Activated B cell treated with CpG ODN at 0.5 μM for 24 hours (primary cell): ENCODE measurements at regions not wholly inside any gene's neighbourhood (a gene's known extent, or its start where the extent isn't known, plus 50 kb on each side); places are given as distances from the start of the nearest gene placed in this dataset.
"Not testable (repeated sequence)": the region's sequence is repeated elsewhere in the genome, so short reads cannot be mapped to it uniquely, and the experiment has no call there.

Experiments used
- ATAC-seq: fragments of 200-7000 bp; cut with Tn5 transposase; one replicate; pipeline ENCODE4 v1.10.0; 2021; ENCODE audit warnings: low read depth, mild to moderate bottlenecking, moderate library complexity
- CTCF ChIA-PET: fragments of 350-600 bp; sonication (Branson Sonifier 250); formaldehyde crosslinking; loops from one replicate; lab custom pipeline; 2021; ENCODE audit warnings: antibody characterized with exemption; lab: Charles Lee
- POLR2A ChIA-PET: fragments of 350-600 bp; sonication (Branson Sonifier 250); formaldehyde crosslinking; loops from one replicate; lab custom pipeline; 2021; ENCODE audit warnings: antibody characterized with exemption; lab: Charles Lee
- DNase-seq: peaks from one replicate; pipeline ENCODE4 v3.0.0; 2022
- H3K27ac Mint-ChIP-seq: one replicate; pipeline ENCODE4 v1.8.0; 2020; ENCODE audit warnings: mixed read lengths
- H3K27me3 Mint-ChIP-seq: one replicate; pipeline ENCODE4 v1.8.0; 2021; ENCODE audit warnings: mixed read lengths
- H3K36me3 Mint-ChIP-seq: one replicate; pipeline ENCODE4 v1.8.0; 2021; ENCODE audit warnings: low read depth, mixed read lengths
- H3K4me1 Mint-ChIP-seq: one replicate; pipeline ENCODE4 v1.8.0; 2021; ENCODE audit warnings: mixed read lengths
- H3K4me3 Mint-ChIP-seq: one replicate; pipeline ENCODE4 v1.8.0; 2020; ENCODE audit warnings: mild to moderate bottlenecking, mixed read lengths
- H3K9me3 Mint-ChIP-seq: one replicate; pipeline ENCODE4 v1.8.0; 2020; ENCODE audit warnings: mixed read lengths
- intact Hi-C: fragments of 100-400 bp; cut with micrococcal nuclease; formaldehyde crosslinking; loops from one replicate; pipeline ENCODE4 v1.15.1; 2024
- TF ChIP-seq, protein P1 (sequence below): fragments of 200-600 bp; IDR thresholded peaks from one replicate; pipeline ENCODE4 v1.8.0; 2022; ENCODE audit warnings: antibody characterized with exemption, mild to moderate bottlenecking

DNA sequence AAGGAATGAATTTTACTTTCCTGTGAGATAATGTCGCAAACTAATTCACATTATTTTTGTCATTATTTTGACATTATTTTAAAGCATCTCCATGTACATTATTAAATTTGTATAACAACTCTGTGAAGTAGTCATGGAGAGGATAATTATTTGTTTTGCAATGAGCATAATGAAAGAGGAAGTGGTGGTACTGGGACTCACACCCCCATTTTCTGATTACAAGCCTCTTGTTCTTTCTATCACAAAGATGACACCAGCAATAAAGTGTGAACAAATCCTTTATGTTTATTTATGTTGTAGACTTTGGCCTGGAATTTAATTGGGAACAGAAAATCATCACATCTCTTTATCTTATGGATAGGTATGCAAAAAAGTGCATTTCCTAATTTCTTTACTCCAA is 522.6 kb downstream of the TMEM135 start:
- Mint-ChIP-seq H3K9me3 (peaks cover 2% of the 10 kb centered on the region), H3K27ac (no peak overlapping the region)
- ATAC-seq, result no peak

DNA sequence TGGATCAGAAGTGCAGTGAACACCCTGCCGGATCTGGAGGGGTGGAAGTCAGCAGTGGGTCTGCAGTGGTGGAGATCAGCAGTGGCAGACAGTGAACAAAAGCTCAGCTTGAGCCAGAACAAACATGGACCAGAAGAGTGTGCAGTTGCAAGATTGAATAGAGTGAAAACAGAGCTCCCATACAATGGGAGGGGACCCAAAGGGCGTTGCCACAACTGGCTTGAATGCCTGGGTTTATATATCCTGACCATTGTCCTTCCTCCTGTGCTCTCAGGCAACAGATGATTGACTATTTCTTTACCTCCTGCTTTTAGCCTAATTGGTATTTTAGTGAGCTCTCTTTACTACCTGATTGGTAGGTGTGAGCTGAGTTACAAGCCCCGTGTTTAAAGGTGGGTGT is 522.1 kb downstream of the TMEM135 start:
- intact Hi-C loops, H3K9me3 Mint-ChIP-seq, H3K4me3 Mint-ChIP-seq, CTCF ChIA-PET, DNase-seq, H3K36me3 Mint-ChIP-seq, H3K27me3 Mint-ChIP-seq, H3K4me1 Mint-ChIP-seq, H3K27ac Mint-ChIP-seq, POLR2A ChIA-PET, ATAC-seq: not testable (repeated sequence)

More for the DNA sequence above, 522.6 kb downstream of the TMEM135 start:
- ChIA-PET POLR2A (no interaction called here), CTCF (no interaction called here)
- intact Hi-C loops, result no loop called here
- no peaks in the 10 kb centered on the region for H3K27me3 Mint-ChIP-seq
- H3K4me3 Mint-ChIP-seq, result no peak overlapping the region
- TF ChIP-seq, protein P1, sequence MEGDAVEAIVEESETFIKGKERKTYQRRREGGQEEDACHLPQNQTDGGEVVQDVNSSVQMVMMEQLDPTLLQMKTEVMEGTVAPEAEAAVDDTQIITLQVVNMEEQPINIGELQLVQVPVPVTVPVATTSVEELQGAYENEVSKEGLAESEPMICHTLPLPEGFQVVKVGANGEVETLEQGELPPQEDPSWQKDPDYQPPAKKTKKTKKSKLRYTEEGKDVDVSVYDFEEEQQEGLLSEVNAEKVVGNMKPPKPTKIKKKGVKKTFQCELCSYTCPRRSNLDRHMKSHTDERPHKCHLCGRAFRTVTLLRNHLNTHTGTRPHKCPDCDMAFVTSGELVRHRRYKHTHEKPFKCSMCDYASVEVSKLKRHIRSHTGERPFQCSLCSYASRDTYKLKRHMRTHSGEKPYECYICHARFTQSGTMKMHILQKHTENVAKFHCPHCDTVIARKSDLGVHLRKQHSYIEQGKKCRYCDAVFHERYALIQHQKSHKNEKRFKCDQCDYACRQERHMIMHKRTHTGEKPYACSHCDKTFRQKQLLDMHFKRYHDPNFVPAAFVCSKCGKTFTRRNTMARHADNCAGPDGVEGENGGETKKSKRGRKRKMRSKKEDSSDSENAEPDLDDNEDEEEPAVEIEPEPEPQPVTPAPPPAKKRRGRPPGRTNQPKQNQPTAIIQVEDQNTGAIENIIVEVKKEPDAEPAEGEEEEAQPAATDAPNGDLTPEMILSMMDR, result no peak
- no peak for DNase-seq
- no peaks in the 10 kb centered on the region for H3K4me1 Mint-ChIP-seq
- no peaks in the 10 kb centered on the region for H3K36me3 Mint-ChIP-seq

DNA sequence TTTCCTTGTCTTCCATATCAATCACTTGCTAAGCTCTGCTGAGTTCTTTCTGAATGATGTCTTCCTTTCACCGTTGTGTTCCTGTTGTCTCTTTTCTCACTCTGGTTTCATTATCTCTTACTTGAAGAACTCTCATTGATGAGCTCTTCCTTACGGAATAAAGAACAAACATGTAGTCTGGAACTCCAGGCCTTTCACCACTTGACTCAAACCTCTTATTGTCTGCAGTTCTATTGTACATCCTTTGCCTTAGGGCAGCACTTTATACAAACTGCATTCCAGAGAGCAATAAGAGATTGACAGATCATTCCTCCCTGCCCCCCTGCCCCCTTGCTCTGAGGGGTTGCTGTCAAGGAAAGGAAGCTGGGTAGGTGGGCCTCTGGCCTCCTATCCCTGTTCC is 517.4 kb downstream of the TMEM135 start:
- H3K36me3 Mint-ChIP-seq, result no peaks in the 10 kb centered on the region
- no peaks in the 10 kb centered on the region for H3K27me3 Mint-ChIP-seq
- no peak overlapping the region for H3K27ac Mint-ChIP-seq
- H3K4me3 Mint-ChIP-seq, result no peak overlapping the region
- H3K9me3 Mint-ChIP-seq, result peaks cover 2% of the 10 kb centered on the region
- POLR2A ChIA-PET, result no interaction called here
- TF ChIP-seq, protein P1, result no peak
- CTCF ChIA-PET, result no interaction called here
- no peak for DNase-seq
- H3K4me1 Mint-ChIP-seq, result no peaks in the 10 kb centered on the region
- intact Hi-C loops, result no loop called here
- ATAC-seq, result no peak

DNA sequence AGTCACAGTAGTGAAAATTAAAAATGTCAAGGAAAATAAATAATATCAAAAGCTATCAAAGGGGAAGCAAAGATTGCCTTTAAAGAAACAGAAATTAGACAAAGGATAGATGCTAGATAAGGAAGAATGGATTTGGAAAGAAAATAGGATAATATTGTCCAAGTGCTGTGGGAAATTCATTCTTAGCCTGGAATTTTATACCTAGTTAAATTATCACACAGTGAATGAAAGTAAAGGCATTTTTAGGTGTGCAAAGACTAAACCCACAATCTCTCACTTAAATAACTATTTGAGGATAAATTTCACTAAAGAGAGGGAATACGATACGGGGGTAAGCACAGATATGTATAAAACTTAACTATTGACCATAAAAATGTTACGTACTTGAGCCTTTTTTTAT is 511.1 kb downstream of the TMEM135 start:
- no peaks in the 10 kb centered on the region for H3K27me3 Mint-ChIP-seq
- H3K9me3 Mint-ChIP-seq, result peaks cover 19% of the 10 kb centered on the region
- no peak overlapping the region for H3K27ac Mint-ChIP-seq
- no peak for DNase-seq
- no peak overlapping the region for H3K4me3 Mint-ChIP-seq
- no peak for ATAC-seq
- CTCF ChIA-PET, result no interaction called here
- no peaks in the 10 kb centered on the region for H3K4me1 Mint-ChIP-seq
- POLR2A ChIA-PET, result no interaction called here
- intact Hi-C loops, result no loop called here
- TF ChIP-seq, protein P1, result no peak
- no peaks in the 10 kb centered on the region for H3K36me3 Mint-ChIP-seq

DNA sequence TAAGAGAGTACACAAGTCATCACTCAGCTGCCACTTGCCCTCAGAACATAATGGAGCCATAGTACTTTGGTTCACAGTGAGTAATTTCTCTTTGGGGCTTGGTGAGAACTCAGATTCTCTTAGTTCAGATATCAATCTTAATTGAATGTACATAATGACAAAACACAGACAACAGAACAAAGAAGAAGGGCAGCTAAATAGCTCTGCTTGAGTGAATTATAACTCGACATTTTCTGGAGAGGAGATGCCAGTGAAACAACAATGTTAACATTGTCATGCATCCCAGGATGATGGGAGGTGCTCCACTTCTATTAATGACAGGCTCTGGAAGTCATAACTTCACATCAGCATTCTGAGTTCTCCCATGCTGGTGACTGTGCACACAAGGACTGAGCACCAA is 508.1 kb downstream of the TMEM135 start:
- Mint-ChIP-seq H3K27ac (no peak overlapping the region), H3K4me3 (no peak overlapping the region), H3K4me1 (no peaks in the 10 kb centered on the region), H3K9me3 (peaks cover 26% of the 10 kb centered on the region), H3K27me3 (no peaks in the 10 kb centered on the region), H3K36me3 (no peaks in the 10 kb centered on the region)
- ChIA-PET CTCF (no interaction called here), POLR2A (no interaction called here)
- no peak for ATAC-seq
- DNase-seq, result no peak
- TF ChIP-seq, protein P1, result no peak
- intact Hi-C loops, result no loop called here

DNA sequence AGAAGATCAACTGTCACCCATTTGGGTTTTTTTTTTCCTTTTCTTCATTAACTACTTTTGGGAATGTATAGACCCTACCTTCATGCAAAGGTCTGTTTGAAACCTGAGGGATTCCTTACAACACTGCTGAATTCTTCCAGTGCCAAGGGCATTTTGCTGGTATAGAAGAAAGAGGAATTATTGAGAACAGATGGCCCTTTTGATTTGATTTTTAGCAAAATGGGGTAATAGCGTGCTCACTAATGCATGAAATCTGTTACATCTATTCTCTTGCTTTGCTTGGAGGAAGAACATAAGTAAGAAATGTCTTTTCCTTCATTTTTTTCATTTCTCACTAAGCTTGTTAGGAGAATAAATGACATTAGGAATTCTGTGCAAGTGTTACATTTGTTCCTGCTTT is 501.9 kb downstream of the TMEM135 start:
- Mint-ChIP-seq H3K4me1 (no peaks in the 10 kb centered on the region), H3K4me3 (no peak overlapping the region), H3K36me3 (no peaks in the 10 kb centered on the region), H3K27me3 (no peaks in the 10 kb centered on the region), H3K9me3 (peaks cover 11% of the 10 kb centered on the region), H3K27ac (no peak overlapping the region)
- ChIA-PET POLR2A (no interaction called here), CTCF (no interaction called here)
- ATAC-seq (no peak), DNase-seq (no peak)
- intact Hi-C loops, result no loop called here
- TF ChIP-seq, protein P1, result no peak
